HepG2 (cell line): ENCODE measurements at regions not wholly inside any gene's neighbourhood (a gene's known extent, or its start where the extent isn't known, plus 50 kb on each side); places are given as distances from the start of the nearest gene placed in this dataset.

Source experiments
- ATF7 ChIP-seq, 2 experiments: fragments of 450-650 bp in 1 of 2; sonication (generic) in 1 of 2; formaldehyde crosslinking in 1 of 2; IDR thresholded peaks; 2 replicates each; pipeline versions ENCODE4 v1.4.0 to v1.6.1; 2016 to 2020; ENCODE audit warnings: antibody characterized with exemption in 1 of 2, mild to moderate bottlenecking in 1 of 2, missing genetic modification reagents in 1 of 2
- BCL6 ChIP-seq: IDR thresholded peaks from 2 replicates; pipeline ENCODE4 v1.6.1; 2016; ENCODE audit warnings: missing genetic modification reagents, missing compliant biosample characterization
- CTCF ChIP-seq: sonication (generic); formaldehyde crosslinking; IDR thresholded peaks from 2 replicates; pipeline ENCODE4 v1.5.0; 2020; ENCODE audit warnings: mild to moderate bottlenecking, missing genetic modification reagents, moderate library complexity
- FOXP1 ChIP-seq, 2 experiments: fragments of 450-650 bp in 1 of 2; IDR thresholded peaks; 2 replicates each; pipeline ENCODE4 v1.6.1; 2017 to 2018; ENCODE audit warnings: antibody characterized with exemption in 1 of 2
- MEIS2 ChIP-seq: sonication (generic); formaldehyde crosslinking; IDR thresholded peaks from 2 replicates; pipeline ENCODE4 v1.9.0; 2021; ENCODE audit warnings: mild to moderate bottlenecking, missing genetic modification reagents
- SMC3 ChIP-seq: IDR thresholded peaks from 2 replicates; pipeline ENCODE4 v1.6.1; 2011; ENCODE audit warnings: low read length, improper control_type of control experiment
- SNRNP70 ChIP-seq: fragments of 200-400 bp; formaldehyde crosslinking; IDR thresholded peaks from 2 replicates; pipeline ENCODE4 v1.6.1; 2017; ENCODE audit warnings: mild to moderate bottlenecking, low read depth, low read length, moderate library complexity
- ZBTB7A ChIP-seq: sonication (generic); formaldehyde crosslinking; IDR thresholded peaks from 2 replicates; pipeline ENCODE4 v1.8.0; 2022; ENCODE audit warnings: mild to moderate bottlenecking, missing genetic modification reagents
- ZNF274 ChIP-seq: sonication (generic); formaldehyde crosslinking; IDR thresholded peaks from 2 replicates; pipeline ENCODE4 v1.5.1; 2020; ENCODE audit warnings: mild to moderate bottlenecking, missing genetic modification reagents
- TF ChIP-seq, protein P1 (sequence below): sonication (generic); formaldehyde crosslinking; IDR thresholded peaks from 2 replicates; pipeline ENCODE4 v1.9.0; 2022; ENCODE audit warnings: low read depth, missing genetic modification reagents

DNA sequence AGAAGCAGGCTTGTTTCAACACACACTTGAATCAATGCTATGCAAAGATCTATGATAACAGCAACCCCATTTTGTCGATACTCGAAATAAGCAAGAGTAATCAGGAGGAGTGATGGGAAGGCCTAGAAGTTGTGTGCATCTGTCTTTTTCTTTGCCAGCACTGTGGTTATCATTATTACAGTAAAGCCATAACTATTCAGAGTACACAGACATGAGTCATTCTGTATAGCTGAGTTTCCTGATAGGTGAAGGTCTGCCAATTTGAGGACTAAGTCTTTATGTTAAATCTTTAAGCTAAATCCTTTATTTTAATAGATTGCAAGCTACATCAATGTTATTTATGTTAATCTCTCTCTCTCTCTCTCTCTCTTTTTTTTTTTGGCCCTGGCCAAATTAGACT, 1344.4 kb upstream of the CELF4 start:
- TF ChIP-seq BCL6 (no peak), MEIS2 (CRISPR knock-in tag) (no peak), CTCF (CRISPR knock-in tag) (no peak), SNRNP70 (no peak), SMC3 (no peak), FOXP1 (IDR thresholded peaks at IDR 0.05) (no peak), FOXP1 (CRISPR knock-in tag; IDR thresholded peaks at IDR 0.05) (no peak), ZNF274 (CRISPR knock-in tag) (no peak), ZBTB7A (no peak), ATF7 (IDR thresholded peaks at IDR 0.05) (no peak), ATF7 (CRISPR knock-in tag; IDR thresholded peaks at IDR 0.05) (no peak)
- TF ChIP-seq, protein P1, sequence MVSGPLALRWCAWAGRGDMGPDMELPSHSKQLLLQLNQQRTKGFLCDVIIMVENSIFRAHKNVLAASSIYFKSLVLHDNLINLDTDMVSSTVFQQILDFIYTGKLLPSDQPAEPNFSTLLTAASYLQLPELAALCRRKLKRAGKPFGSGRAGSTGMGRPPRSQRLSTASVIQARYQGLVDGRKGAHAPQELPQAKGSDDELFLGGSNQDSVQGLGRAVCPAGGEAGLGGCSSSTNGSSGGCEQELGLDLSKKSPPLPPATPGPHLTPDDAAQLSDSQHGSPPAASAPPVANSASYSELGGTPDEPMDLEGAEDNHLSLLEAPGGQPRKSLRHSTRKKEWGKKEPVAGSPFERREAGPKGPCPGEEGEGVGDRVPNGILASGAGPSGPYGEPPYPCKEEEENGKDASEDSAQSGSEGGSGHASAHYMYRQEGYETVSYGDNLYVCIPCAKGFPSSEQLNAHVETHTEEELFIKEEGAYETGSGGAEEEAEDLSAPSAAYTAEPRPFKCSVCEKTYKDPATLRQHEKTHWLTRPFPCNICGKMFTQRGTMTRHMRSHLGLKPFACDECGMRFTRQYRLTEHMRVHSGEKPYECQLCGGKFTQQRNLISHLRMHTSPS = no peak
